WERI-Rb-1 (cell line): ENCODE measurements at regions not wholly inside any gene's neighbourhood (a gene's known extent, or its start where the extent isn't known, plus 50 kb on each side); places are given as distances from the start of the nearest gene placed in this dataset.
"Not testable (repeated sequence)": the region's sequence is repeated elsewhere in the genome, so short reads cannot be mapped to it uniquely, and the experiment has no call there.

Experiments used
- DNase-seq: peaks from one replicate; pipeline ENCODE4 v3.0.0-alpha.2; 2020
- H3K27ac ChIP-seq: fragments of 250-450 bp; sonication (Bioruptor Pico); 2 replicates; pipeline ENCODE4 v1.5.1; 2020; ENCODE audit warnings: mild to moderate bottlenecking, moderate library complexity
- H3K27me3 ChIP-seq: fragments of 250-450 bp; sonication (Bioruptor Pico); 2 replicates; pipeline ENCODE4 v1.5.1; 2021; ENCODE audit warnings: mild to moderate bottlenecking, low read depth, moderate library complexity; ENCODE audit not compliant: insufficient read depth, severe bottlenecking
- H3K36me3 ChIP-seq: fragments of 250-450 bp; sonication (Bioruptor Pico); 2 replicates; pipeline ENCODE4 v1.5.1; 2020; ENCODE audit warnings: mild to moderate bottlenecking, moderate library complexity
- H3K4me3 ChIP-seq: 2 replicates; pipeline ENCODE4 v1.5.1; 2011; ENCODE audit warnings: low read depth, mild to moderate bottlenecking, control low read depth, low read length
- H3K9me3 ChIP-seq: fragments of 250-450 bp; sonication (Bioruptor Pico); 2 replicates; pipeline ENCODE4 v1.5.1; 2021; ENCODE audit warnings: mild to moderate bottlenecking, moderate library complexity; ENCODE audit not compliant: severe bottlenecking
- TF ChIP-seq, protein P1 (sequence below): IDR thresholded peaks from 2 replicates; pipeline ENCODE4 v1.5.1; 2011; ENCODE audit warnings: low read depth, mild to moderate bottlenecking, control low read depth, inconsistent platforms, low read length

DNA sequence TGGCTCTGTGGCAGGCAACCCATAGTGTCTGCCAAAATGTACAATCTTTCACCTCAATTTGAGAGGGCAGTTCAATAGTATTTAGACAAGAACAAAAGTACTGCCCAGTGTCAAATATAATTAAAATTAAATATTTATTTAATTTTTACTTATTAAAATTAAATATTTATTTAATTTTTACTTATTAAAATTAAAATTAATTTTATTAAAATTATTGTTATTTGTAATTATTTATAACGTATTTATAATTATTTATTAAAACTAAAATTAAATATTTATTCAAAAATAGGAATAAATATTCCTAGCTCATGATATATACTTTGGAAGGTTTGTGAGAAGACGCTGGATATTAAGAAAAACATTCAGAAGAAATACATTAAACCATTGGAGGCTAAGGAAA is 93.7 kb upstream of the CAV2 start:
- Histone ChIP-seq H3K4me3 (no peak overlapping the region), H3K9me3 (no peaks in the 10 kb centered on the region), H3K27me3 (peaks cover 20% of the 10 kb centered on the region), H3K27ac (no peak overlapping the region), H3K36me3 (no peaks in the 10 kb centered on the region)
- TF ChIP-seq, protein P1, sequence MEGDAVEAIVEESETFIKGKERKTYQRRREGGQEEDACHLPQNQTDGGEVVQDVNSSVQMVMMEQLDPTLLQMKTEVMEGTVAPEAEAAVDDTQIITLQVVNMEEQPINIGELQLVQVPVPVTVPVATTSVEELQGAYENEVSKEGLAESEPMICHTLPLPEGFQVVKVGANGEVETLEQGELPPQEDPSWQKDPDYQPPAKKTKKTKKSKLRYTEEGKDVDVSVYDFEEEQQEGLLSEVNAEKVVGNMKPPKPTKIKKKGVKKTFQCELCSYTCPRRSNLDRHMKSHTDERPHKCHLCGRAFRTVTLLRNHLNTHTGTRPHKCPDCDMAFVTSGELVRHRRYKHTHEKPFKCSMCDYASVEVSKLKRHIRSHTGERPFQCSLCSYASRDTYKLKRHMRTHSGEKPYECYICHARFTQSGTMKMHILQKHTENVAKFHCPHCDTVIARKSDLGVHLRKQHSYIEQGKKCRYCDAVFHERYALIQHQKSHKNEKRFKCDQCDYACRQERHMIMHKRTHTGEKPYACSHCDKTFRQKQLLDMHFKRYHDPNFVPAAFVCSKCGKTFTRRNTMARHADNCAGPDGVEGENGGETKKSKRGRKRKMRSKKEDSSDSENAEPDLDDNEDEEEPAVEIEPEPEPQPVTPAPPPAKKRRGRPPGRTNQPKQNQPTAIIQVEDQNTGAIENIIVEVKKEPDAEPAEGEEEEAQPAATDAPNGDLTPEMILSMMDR = no peak
- no peak for DNase-seq

DNA sequence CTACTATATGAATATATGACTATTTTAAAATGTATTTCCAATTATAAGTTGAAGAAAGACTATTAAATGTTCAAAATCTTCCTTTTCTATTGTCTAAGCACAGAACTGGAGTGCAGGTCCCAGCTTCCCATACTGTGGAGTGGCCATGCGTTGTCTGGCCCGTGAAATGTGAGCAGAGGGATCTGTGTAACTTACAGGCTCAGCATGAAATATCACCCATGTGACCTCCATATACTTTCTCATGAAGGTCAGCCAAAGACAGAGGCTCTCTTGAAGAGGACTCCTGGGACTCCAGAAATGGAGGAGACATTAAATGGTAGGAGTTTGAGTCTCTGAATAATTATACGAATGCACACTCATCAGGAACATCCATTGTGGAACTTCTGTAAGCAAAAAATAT is 92.4 kb upstream of the CAV2 start:
- no peaks in the 10 kb centered on the region for H3K9me3 ChIP-seq
- no peak for DNase-seq
- no peak overlapping the region for H3K27ac ChIP-seq
- TF ChIP-seq, protein P1 = no peak
- no peak overlapping the region for H3K4me3 ChIP-seq
- H3K27me3 ChIP-seq = peaks cover 20% of the 10 kb centered on the region
- no peaks in the 10 kb centered on the region for H3K36me3 ChIP-seq

DNA sequence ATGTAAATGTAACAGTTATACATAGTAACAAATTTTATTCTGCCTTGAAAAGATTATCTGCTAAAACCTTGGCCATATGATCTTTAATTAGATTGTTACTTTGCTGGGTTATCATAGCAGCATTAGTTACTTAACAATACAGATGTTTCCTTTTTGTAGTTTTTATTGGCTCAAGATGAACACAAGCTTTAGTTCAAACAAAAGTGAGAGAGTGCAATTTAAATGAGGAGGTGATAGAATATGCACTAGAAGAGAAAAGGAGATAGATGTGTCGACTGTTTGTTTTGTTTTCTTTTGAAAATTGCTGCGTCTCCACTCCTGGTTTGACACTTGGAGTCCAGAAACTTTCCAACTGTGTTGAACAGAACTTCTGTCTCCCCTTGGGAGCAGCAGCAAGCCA is 91.4 kb upstream of the CAV2 start:
- no peak for DNase-seq
- H3K27ac ChIP-seq = no peak overlapping the region

GRCh38 chr7:116408831-116409453 is 90.6 kb upstream of the CAV2 start:
- DNase-seq, H3K9me3 ChIP-seq, H3K27ac ChIP-seq, H3K4me3 ChIP-seq, H3K36me3 ChIP-seq: not testable (repeated sequence)
- H3K27me3 ChIP-seq = peaks cover 11% of the 10 kb centered on the region

More for the DNA sequence above, 91.4 kb upstream of the CAV2 start:
- H3K4me3 ChIP-seq = no peak overlapping the region
- peaks cover 12% of the 10 kb centered on the region for H3K27me3 ChIP-seq
- H3K9me3 ChIP-seq = no peaks in the 10 kb centered on the region
- no peaks in the 10 kb centered on the region for H3K36me3 ChIP-seq
- TF ChIP-seq, protein P1 = no peak

GRCh38 chr7:116410694-116411093 is 88.8 kb upstream of the CAV2 start:
- H3K36me3 ChIP-seq, H3K9me3 ChIP-seq, H3K27me3 ChIP-seq, DNase-seq, H3K27ac ChIP-seq, H3K4me3 ChIP-seq: not testable (repeated sequence)

DNA sequence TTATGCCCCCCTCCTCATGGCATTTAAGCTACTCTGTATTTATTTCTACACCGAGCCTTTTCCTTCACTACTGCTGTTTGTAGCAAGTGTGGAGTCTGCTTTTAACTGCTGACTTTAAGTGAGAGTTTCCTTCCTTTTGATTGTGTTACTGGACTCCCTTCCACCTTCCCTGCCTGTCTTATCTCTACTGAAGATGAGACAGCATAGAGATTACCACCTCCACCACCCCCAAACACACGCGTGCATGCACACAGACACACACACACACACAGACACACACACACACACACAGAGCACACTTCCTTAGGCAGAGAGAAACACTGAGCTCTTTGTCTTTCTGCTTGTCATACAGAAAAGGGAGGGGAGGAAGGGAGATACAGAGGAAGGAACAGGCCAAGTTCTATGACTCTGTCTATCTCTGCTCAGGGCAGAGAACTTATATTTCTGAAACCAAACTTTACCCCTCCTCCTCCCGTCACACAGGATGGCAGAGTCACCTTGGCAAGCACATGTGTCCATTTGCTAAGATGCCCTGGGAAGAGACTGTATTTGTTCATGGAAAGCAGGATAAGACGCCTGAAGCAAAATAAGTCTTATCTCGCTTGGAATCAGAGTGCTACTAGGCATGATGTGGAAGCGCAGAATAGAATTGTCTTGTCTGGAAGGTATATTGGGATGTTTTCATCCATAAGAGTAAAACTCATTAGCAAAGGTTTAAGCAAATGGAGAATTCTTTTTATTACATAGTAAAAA is 81.8 kb upstream of the CAV2 start:
- TF ChIP-seq, protein P1 = no peak
- DNase-seq = no peak
- peaks cover 32% of the 10 kb centered on the region for H3K27me3 ChIP-seq
- no peaks in the 10 kb centered on the region for H3K9me3 ChIP-seq
- H3K27ac ChIP-seq = no peak overlapping the region
- H3K4me3 ChIP-seq = no peak overlapping the region
- H3K36me3 ChIP-seq = no peaks in the 10 kb centered on the region
